HG03354 (cell line): ENCODE measurements at regions not wholly inside any gene's neighbourhood (a gene's known extent, or its start where the extent isn't known, plus 50 kb on each side); places are given as distances from the start of the nearest gene placed in this dataset.

Experiments
- ATAC-seq: cut with Tn5 transposase; IDR thresholded peaks from one replicate; pipeline ENCODE4 v1.9.1; 2021; ENCODE audit warnings: mild to moderate bottlenecking; ENCODE audit not compliant: unreplicated experiment, poor library complexity, severe bottlenecking

- no peak for ATAC-seq
Observed at GRCh38 chr2:83630351-83630750, 828.7 kb downstream of the SUCLG1 start.

GRCh38 chr2:83615511-83615910, 843.6 kb downstream of the SUCLG1 start:
- ATAC-seq = no peak

- ATAC-seq = no peak
Observed at GRCh38 chr2:83613178-83613577, 845.9 kb downstream of the SUCLG1 start.

GRCh38 chr2:83602753-83603152, 856.3 kb downstream of the SUCLG1 start:
- ATAC-seq = no peak

- ATAC-seq = no peak
Observed at GRCh38 chr2:83596592-83597282, 862.3 kb downstream of the SUCLG1 start.

GRCh38 chr2:83595926-83596325, 863.2 kb downstream of the SUCLG1 start:
- ATAC-seq = no peak

- no peak for ATAC-seq
Observed at GRCh38 chr2:83595121-83595690, 863.9 kb downstream of the SUCLG1 start.

GRCh38 chr2:83594241-83595120, 864.6 kb downstream of the SUCLG1 start:
- no peak for ATAC-seq

- no peak for ATAC-seq
Observed at GRCh38 chr2:83587309-83587708, 871.8 kb downstream of the SUCLG1 start.

- ATAC-seq = no peak
Observed at GRCh38 chr2:83585250-83585649, 873.8 kb downstream of the SUCLG1 start.

GRCh38 chr2:83584672-83585071, 874.4 kb downstream of the SUCLG1 start:
- ATAC-seq = no peak

GRCh38 chr2:83582589-83582988, 876.5 kb downstream of the SUCLG1 start:
- ATAC-seq = no peak

- ATAC-seq = no peak
Observed at GRCh38 chr2:83579507-83579906, 879.6 kb downstream of the SUCLG1 start.

- ATAC-seq = no peak
Observed at GRCh38 chr2:83578405-83578804, 880.7 kb downstream of the SUCLG1 start.

- no peak for ATAC-seq
Observed at GRCh38 chr2:83574614-83575013, 884.5 kb downstream of the SUCLG1 start.

GRCh38 chr2:83573060-83573459, 886.0 kb downstream of the SUCLG1 start:
- no peak for ATAC-seq

GRCh38 chr2:83572400-83572799, 886.7 kb downstream of the SUCLG1 start:
- no peak for ATAC-seq

- no peak for ATAC-seq
Observed at GRCh38 chr2:83567551-83567950, 891.5 kb downstream of the SUCLG1 start.

- ATAC-seq = no peak
Observed at GRCh38 chr2:83565626-83566025, 893.5 kb downstream of the SUCLG1 start.

- ATAC-seq = no peak
Observed at GRCh38 chr2:83565181-83565580, 893.9 kb downstream of the SUCLG1 start.

- ATAC-seq = no peak
Observed at GRCh38 chr2:83561592-83561991, 897.5 kb downstream of the SUCLG1 start.
